Stimulated activated CD8-positive, alpha-beta memory T cell treated with anti-CD3 and anti-CD28 coated beads, Interleukin-7, amount 100 ng/mL, for 1 hour (primary cell): ENCODE measurements at regions not wholly inside any gene's neighbourhood (a gene's known extent, or its start where the extent isn't known, plus 50 kb on each side); places are given as distances from the start of the nearest gene placed in this dataset.
"Not testable (repeated sequence)": the region's sequence is repeated elsewhere in the genome, so short reads cannot be mapped to it uniquely, and the experiment has no call there.

Experiments used
- DNase-seq, 2 donors: peaks; one replicate each; pipeline ENCODE4 v3.0.0-alpha.2; 2020; ENCODE audit warnings: low read depth in 2 of 2

DNA sequence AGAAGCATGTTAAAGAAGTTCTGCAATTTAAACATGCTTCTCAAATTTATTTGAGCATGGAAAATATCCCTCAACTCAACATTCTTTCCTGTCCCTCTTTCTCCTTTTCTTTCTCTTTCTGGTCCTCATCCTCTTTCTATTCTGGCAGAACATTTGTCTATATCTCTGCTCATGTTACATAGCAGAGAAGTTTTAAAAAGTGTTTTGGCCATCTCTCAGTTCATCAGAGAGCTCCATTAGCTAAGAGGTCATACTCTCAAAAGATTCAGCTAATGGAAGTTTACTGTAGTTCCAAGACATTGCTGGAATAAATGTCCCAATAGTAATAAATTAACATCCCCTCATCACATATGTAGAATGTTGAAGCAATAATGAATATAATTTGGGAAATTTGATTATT, 53.5 kb downstream of the XCL2 start:
- DNase-seq: no peak

DNA sequence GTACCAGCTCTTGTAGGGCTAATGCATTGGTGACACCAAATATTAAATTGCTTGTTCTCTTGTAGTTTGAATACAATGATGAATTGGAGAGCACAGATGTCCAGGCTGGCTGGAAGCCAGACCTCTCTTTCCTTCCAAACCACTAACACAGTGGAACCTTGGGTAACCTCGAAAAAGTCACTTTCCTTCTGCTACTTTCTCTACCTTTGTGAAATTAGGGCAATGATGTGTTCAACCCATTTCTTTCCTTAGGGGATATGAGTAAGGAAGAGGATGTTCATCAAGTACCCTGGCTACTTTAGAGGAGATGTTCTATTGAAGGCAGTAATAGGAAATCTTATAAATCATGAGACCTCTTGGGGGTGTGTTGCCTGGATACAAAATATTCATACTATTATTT, 55.7 kb downstream of the XCL2 start:
- DNase-seq: no peak

DNA sequence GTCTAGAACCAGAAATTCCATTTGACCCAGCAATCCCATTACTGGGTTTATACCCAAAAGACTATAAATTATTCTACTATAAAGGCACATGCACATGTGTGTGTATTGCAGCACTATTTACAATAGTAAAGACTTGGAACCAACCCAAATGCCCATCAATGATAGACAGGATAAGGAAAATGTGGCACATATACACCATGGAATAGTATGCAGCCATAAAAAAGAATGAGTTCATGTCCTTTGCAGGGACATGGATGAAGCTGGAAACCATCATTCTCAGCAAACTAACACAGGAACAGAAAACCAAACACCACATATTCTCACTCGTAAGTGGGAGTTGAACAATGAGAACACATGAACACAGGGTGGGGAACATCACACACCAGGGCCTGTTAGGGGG, 57.0 kb downstream of the XCL2 start:
- DNase-seq: not testable (repeated sequence)

DNA sequence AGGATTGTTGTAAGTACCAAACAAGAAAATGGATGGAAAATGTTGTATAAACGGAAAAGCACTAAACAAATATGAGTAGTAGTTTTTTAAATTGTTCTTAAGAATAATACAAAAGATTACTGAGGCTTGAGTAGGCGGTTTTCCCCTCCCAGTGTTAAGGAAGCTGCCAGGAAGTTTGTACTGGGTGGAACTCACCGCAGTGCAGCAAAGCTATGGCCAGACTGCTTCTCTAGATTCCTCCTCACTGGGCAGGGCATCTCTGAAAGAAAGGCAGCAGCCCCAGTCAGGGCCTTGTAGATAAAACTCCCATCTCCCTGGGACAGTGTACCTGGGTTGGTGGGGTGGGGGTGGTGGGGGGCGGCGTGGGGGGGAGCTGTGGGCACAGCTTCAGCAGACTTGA, 58.7 kb downstream of the XCL2 start:
- DNase-seq: no peak

DNA sequence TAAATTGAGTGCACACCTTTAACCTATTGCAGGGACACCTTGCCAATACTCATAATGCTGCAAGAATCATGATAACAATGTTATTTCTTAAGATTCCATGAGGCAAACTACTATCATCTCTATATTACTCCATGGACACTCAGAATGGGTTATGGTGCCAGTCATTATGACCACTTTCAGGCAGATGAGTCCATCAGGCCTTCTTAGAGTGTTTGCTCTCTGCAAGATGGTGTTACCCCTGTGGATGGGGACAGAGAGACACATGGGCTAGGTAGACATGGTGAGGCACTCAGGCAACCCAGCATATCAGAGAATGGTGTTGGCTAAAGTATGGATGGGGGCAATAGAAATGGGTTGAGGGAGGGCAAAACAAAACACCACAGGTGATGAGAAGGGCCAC, 59.7 kb downstream of the XCL2 start:
- DNase-seq: no peak

DNA sequence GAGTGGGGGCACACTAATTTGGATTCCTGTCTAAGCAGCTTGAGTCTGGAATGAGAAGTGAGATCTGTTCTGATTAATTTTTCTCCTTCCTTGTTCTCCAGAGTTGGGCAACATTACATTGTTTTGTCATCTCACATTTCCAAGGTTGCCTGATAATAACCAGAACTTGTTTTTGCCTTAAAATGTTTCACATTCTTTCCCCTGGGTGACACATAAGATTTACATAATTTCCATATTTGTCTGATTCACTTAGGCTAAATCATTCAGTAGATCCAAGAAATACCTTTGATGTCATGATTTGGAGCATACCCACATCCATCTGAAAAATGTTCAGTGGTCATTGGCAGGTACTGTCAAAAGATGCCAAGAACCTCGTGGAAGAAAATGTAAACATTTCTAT, 60.3 kb downstream of the XCL2 start:
- no peak for DNase-seq

- DNase-seq: no peak
Observed at GRCh38 chr1:168482106-168482505, 61.7 kb downstream of the XCL2 start.

DNA sequence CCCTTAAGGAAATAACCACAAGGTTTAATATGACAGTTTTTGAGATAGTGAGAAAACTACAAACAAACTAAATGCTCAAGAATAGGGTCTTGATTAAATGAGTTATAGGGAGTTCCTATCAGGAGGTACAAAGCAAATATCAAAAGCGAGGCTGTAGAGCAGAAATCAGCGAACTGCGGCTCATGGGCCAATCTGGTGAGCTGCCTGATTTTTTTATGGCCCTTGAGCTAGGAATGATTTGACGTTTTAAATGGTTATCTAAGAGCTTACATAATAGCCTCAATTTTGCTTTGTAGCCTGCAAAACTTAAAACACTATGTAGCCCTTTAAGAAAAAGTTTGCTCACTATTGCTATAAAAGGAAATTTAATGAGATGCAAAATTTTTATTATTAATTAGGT, 62.2 kb downstream of the XCL2 start:
- DNase-seq: no peak

DNA sequence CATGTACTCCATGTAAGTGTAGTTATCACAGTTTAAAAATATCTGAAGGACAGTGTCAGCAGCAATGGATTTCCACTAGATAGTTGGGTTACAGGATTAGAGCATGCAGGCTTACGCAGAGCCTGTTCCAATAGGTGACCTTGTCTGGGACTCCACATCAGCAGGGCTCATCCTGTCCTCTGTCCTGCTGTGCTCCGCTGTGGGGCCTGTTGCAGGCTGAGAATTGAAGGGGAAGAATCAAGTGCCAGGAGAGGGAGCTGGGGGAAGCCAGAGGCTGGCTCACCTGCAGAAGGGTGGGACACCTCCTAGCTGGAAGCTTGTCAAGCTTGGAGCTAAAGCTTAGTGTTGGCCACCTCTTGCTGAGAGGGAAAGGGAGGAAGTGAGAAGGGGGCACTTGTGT, 62.8 kb downstream of the XCL2 start:
- no peak for DNase-seq

DNA sequence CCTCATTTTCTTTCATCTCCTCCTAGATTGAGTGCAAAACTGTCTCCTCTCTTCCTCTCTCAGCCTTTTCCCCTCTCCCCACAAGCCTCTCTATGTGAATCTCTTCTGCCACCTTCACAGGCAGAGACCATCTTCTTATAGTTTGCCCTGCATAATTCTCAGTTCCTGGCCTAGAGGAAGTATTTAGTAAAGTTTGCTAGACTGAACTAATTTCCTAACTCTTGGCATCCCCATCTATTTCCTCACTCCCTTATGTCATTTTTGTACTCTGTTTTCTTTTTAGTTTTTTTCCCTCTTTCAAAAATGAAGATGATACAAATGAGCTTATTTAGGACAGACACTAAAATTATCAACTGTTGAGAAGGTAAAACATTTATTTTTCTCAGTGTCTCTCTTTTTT, 66.0 kb downstream of the XCL2 start:
- no peak for DNase-seq

GRCh38 chr1:168476588-168477385, 67.0 kb downstream of the XCL2 start:
- DNase-seq: no peak

DNA sequence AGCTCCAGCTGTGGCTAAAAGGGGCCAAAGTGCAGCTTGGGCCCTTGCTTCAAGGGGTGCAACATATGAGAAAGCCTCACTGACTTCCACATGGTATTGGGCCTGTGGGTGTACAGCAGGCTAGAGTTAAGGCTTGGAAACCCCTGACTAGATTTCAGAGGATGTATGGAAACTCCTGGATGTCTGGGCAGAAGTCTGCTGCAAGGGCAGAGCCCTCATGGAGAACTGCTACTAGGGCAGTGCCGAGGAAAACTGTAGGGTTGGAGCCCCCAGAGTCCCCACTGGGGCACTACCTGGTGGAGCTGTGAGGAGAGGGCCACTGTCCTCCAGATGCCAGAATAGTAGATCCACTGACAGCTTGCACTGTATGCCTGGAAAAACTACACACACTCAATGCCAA, 69.5 kb downstream of the XCL2 start:
- DNase-seq: no peak

DNA sequence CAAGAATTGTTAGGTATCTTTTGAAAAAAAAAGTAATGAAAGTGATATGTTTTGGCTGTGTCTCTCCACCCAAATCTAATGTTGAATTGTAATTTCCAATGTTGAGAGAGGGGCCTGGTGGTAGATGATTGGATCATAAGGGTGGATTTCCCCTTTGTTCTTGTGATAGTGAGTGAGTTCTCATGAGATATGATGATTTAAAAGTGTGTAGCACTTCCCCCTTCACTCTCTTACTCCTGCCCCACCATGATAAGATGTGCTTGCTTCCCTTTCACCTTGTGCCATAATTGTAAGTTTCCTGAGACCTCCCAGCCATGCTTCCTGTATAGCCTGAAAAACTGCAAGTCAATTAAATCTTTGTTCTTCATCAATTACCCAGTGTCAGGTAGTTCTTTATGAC, 70.7 kb downstream of the XCL2 start:
- DNase-seq: no peak

DNA sequence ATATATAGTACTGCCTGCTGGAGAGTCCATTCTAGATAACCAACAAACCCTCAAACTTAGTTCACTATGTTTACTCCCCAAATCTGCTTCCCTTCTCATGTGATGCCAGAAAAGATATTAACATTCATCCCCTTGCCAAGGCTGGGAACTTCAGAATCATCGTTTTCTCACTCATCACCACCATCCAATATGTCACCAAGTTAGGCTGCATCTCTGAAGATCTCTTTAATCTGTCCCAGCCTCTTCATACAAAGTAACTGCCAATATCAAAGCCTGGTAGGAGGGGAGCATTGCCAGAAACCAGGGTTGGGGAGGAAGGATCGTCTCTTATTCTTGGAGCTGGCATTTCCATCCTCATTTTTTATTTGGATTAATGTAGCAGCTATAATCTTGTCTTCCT, 71.6 kb downstream of the XCL2 start:
- DNase-seq: no peak

DNA sequence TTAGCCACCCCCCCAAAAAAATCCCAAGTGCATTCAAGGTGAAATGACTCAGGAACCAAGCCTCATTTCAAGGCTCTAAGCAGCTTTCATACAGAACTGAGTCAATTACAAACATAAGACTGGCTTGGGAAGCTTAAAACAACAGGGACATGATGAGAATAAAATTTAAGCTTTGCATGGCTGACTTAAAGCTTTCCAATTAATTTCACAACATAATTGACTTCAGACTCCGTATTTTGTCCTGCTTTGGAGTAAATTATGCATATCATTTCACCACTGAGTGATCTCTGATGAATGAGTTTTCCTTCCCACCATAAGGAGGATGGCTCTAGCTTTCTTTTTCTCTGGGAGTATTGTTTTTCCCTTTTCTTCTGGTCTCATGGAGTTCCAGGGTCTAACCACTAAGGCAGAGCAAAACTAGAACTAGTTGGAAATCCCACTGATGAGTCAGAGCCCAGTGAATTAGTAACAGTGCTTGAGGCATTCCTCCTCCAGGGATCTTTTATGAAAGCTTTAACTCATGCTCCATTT, 72.8 kb downstream of the XCL2 start:
- no peak for DNase-seq

- DNase-seq: no peak
Observed at GRCh38 chr1:168469690-168470089, 74.1 kb downstream of the XCL2 start.

- no peak for DNase-seq
Observed at GRCh38 chr1:168468822-168469221, 75.0 kb downstream of the XCL2 start.

GRCh38 chr1:168468042-168468809, 75.6 kb downstream of the XCL2 start:
- DNase-seq: no peak

DNA sequence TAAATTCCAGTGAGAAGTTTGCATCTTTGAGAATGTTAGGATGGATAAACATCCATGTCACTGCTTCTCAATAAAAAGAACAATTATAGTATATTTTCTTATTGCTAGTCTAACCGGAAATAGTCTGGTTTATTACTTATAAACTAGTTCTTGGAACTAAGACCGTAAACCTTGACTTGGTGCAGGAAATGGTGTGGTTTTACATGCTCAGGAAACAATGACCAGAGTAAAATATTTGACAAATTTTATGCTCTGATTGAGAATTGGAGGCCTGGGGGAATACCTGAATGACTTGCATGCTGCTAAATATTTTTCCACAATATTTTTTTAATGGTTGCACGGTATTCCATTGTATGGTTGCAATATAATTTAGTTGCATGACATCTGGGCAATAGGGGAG, 76.3 kb downstream of the XCL2 start:
- DNase-seq: no peak

DNA sequence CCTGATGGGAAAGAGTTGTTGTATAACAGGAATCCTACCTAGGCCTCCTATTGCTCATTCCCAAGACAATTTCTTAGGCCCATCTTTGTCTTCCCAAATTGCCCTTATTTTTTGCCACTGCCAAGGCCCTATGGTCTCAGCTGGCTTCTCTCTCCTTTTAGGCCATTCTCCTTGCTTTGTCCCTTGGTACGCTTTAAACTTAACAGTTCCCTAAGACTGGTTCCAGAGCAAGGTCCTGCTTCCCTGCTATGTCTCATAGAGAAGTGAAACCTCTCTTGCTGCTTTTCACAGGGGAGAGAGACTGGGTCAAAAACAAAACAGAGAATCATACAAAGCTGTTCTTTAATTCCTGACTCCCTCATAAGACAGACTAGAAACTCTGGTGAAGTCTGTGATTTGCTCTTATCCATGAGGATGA, 77.1 kb downstream of the XCL2 start:
- DNase-seq: no peak

DNA sequence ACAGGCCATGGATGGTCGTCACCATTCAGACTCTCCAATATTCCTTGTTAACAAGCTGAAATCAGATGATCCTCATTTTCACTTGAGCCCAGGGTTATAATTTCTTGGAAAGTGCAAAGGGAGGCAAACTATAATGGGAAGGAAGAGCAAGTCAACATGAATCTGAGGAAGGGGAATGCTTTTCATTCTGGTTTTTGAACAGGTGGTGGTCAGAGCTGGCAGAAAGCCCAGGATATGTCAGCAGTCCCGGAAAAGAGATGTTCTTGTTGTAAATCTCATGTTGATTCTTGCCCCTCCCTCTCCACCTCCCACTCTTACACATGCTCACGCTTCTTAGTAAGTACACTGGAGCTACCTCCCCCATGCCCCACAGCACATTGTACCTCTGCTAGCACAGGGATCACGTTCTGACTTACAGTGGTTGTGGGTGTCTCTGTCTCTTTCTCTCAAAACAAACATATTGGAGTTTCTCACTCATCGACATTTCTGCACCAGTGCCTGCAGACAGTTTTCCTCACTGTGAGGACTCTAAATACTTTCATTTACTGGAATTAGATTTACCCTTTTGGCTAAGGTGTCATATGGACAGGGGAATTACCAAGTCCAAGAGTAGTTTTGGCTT, 77.6 kb downstream of the XCL2 start:
- no peak for DNase-seq

DNA sequence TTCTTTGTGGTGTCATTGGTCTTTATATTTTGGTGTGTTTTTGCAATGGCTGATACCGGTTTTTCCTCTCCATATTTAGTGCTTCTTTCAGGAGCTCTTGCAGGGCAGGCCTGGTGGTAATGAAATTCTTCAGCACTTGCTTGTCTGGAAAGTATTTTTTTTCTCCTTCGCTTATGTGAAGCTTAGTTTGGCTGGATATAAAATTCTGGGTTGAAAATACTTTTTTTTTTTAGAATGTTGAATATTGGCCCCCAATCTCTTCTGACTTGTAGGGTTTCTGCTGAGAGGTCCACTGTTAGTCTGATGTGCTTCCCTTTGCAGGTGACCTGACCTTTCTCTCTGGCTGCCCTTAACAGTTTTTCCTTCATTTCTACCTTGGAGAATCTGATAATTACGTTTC, 82.7 kb downstream of the XCL2 start:
- DNase-seq: not testable (repeated sequence)

- not testable (repeated sequence) for DNase-seq
Observed at GRCh38 chr1:168457296-168457695, 86.5 kb downstream of the XCL2 start.
